ENCODE measurements at regions not wholly inside any gene's neighbourhood (a gene's known extent, or its start where the extent isn't known, plus 50 kb on each side); places are given as distances from the start of the nearest gene placed in this dataset.

- TF ChIP-seq CTCF (IDR thresholded peaks at IDR 0.05; ENCODE audit: borderline replicate concordance, extremely low read depth, low read length, poor library complexity, severe bottlenecking): no peak
- TF ChIP-seq EZH2 (IDR thresholded peaks at IDR 0.05; ENCODE audit: borderline replicate concordance, low read depth, low read length, severe bottlenecking): no peak
- Histone ChIP-seq H3K27me3 (ENCODE audit: insufficient read depth, low read length, poor library complexity) (no peaks in the 10 kb centered on the region), H3K4me1 (ENCODE audit: insufficient read depth, low read length) (no peaks in the 10 kb centered on the region), H3K9ac (ENCODE audit: low read depth, low read length) (no peak overlapping the region), H3K4me3 (ENCODE audit: low read depth in 1 of 2, low read length in 2 of 2) (no peak overlapping the region), H3K27ac (ENCODE audit: low read length) (no peak overlapping the region), H3K9me3 (ENCODE audit: insufficient read depth, low read length, severe bottlenecking) (no peaks in the 10 kb centered on the region), H3K79me2 (ENCODE audit: insufficient read depth, low read length) (no peaks in the 10 kb centered on the region), H4K20me1 (ENCODE audit: insufficient read depth, low read length) (no peaks in the 10 kb centered on the region), H3K4me2 (ENCODE audit: insufficient read depth, low read length) (no peak overlapping the region), H2AFZ (ENCODE audit: low read depth, low read length) (no peak overlapping the region), H3K36me3 (ENCODE audit: insufficient read depth, low read length) (no peaks in the 10 kb centered on the region)
- no peak for DNase-seq
- ATAC-seq (ENCODE audit: insufficient read depth, low read depth): no peak
Measured at GRCh38 chr3:153596401-153596800, 434.4 kb downstream of the RAP2B start.

DNA sequence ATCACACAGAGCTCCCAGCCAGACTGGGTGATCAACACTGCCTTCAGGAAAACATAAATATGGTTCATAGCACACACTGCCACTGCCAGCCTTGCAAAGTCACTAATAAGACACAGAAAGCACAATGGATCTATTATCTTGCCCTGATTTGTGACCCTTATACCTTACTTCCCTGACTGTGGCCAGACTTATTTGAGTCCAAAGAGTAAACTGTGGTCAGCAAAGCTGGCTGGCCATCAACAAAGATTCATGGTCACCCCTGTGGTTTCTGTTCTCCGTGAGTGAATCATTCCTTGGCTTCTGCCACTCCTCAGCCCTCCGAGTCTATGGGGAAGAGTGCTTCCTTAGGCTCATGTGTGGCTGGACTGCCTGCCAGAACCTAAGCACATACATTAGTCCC is 437.7 kb downstream of the RAP2B start:
- H2AFZ ChIP-seq (ENCODE audit: low read depth, low read length): no peak overlapping the region
- no peaks in the 10 kb centered on the region for H3K27me3 ChIP-seq (ENCODE audit: insufficient read depth, low read length, poor library complexity)
- no peaks in the 10 kb centered on the region for H3K79me2 ChIP-seq (ENCODE audit: insufficient read depth, low read length)
- DNase-seq: no peak
- H3K27ac ChIP-seq (ENCODE audit: low read length): no peak overlapping the region
- TF ChIP-seq EZH2 (IDR thresholded peaks at IDR 0.05; ENCODE audit: borderline replicate concordance, low read depth, low read length, severe bottlenecking): no peak
- no peak for TF ChIP-seq CTCF (IDR thresholded peaks at IDR 0.05; ENCODE audit: borderline replicate concordance, extremely low read depth, low read length, poor library complexity, severe bottlenecking)
- no peak overlapping the region for H3K4me3 ChIP-seq (ENCODE audit: low read depth in 1 of 2, low read length in 2 of 2)
- H3K9me3 ChIP-seq (ENCODE audit: insufficient read depth, low read length, severe bottlenecking): no peaks in the 10 kb centered on the region
- H3K36me3 ChIP-seq (ENCODE audit: insufficient read depth, low read length): no peaks in the 10 kb centered on the region
- no peak overlapping the region for H3K9ac ChIP-seq (ENCODE audit: low read depth, low read length)
- H4K20me1 ChIP-seq (ENCODE audit: insufficient read depth, low read length): no peaks in the 10 kb centered on the region
- H3K4me1 ChIP-seq (ENCODE audit: insufficient read depth, low read length): no peaks in the 10 kb centered on the region
- no peak for ATAC-seq (ENCODE audit: insufficient read depth, low read depth)
- H3K4me2 ChIP-seq (ENCODE audit: insufficient read depth, low read length): no peak overlapping the region

DNA sequence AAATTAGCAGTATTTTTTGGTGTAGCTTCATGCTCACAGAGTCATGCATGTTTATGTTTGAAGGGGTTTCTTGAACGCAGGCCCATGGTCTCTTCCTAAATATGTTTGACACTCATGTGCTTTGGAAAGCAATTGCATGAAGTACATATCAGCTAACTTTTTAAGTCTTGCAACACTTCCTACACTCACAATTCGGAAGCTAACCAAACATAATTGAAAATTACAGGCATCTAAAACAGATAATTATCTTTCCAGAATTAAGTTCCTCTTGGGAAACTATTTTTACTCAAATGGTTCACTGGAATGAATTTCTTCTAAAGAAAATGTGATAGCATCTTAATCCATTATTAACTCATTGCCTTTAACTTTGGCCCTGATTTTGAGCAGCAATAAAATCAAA is 438.9 kb downstream of the RAP2B start:
- H3K36me3 ChIP-seq (ENCODE audit: insufficient read depth, low read length): no peaks in the 10 kb centered on the region
- H2AFZ ChIP-seq (ENCODE audit: low read depth, low read length): no peak overlapping the region
- no peaks in the 10 kb centered on the region for H3K27me3 ChIP-seq (ENCODE audit: insufficient read depth, low read length, poor library complexity)
- no peaks in the 10 kb centered on the region for H3K79me2 ChIP-seq (ENCODE audit: insufficient read depth, low read length)
- no peak overlapping the region for H3K4me2 ChIP-seq (ENCODE audit: insufficient read depth, low read length)
- no peaks in the 10 kb centered on the region for H3K4me1 ChIP-seq (ENCODE audit: insufficient read depth, low read length)
- ATAC-seq (ENCODE audit: insufficient read depth, low read depth) (no peak), DNase-seq (no peak)
- H3K27ac ChIP-seq (ENCODE audit: low read length): no peak overlapping the region
- TF ChIP-seq EZH2 (IDR thresholded peaks at IDR 0.05; ENCODE audit: borderline replicate concordance, low read depth, low read length, severe bottlenecking) (no peak), CTCF (IDR thresholded peaks at IDR 0.05; ENCODE audit: borderline replicate concordance, extremely low read depth, low read length, poor library complexity, severe bottlenecking) (no peak)
- no peaks in the 10 kb centered on the region for H3K9me3 ChIP-seq (ENCODE audit: insufficient read depth, low read length, severe bottlenecking)
- no peak overlapping the region for H3K9ac ChIP-seq (ENCODE audit: low read depth, low read length)
- H3K4me3 ChIP-seq (ENCODE audit: low read depth in 1 of 2, low read length in 2 of 2): no peak overlapping the region
- H4K20me1 ChIP-seq (ENCODE audit: insufficient read depth, low read length): no peaks in the 10 kb centered on the region

DNA sequence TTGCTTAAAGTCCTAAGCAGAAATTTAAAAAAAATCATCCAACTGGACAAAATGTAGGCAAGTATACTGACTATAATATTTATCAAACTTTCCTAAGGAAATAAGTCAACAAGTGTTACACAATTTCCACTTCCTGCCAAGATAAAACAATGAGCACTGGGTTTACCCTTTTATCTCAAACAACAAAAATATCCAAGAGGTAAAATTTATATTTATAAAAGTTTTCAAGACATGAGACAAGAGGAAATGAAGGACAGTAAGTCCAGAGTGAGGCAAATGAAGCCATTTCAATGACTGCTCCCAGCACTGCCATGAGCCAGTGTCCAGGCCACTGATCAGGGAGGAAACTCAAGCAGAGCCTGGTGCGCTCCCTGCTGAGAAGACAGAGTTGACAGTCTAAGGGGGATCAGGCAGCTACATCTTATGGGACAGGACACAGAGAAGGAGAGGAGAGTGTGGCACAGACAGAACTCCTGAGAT is 439.4 kb downstream of the RAP2B start:
- DNase-seq: no peak
- no peaks in the 10 kb centered on the region for H3K79me2 ChIP-seq (ENCODE audit: insufficient read depth, low read length)
- H3K4me3 ChIP-seq (ENCODE audit: low read depth in 1 of 2, low read length in 2 of 2): no peak overlapping the region
- no peaks in the 10 kb centered on the region for H3K9me3 ChIP-seq (ENCODE audit: insufficient read depth, low read length, severe bottlenecking)
- H2AFZ ChIP-seq (ENCODE audit: low read depth, low read length): no peak overlapping the region
- H3K27me3 ChIP-seq (ENCODE audit: insufficient read depth, low read length, poor library complexity): no peaks in the 10 kb centered on the region
- H3K36me3 ChIP-seq (ENCODE audit: insufficient read depth, low read length): no peaks in the 10 kb centered on the region
- H3K4me2 ChIP-seq (ENCODE audit: insufficient read depth, low read length): no peak overlapping the region
- no peak overlapping the region for H3K27ac ChIP-seq (ENCODE audit: low read length)
- no peaks in the 10 kb centered on the region for H3K4me1 ChIP-seq (ENCODE audit: insufficient read depth, low read length)
- ATAC-seq (ENCODE audit: insufficient read depth, low read depth): no peak
- H4K20me1 ChIP-seq (ENCODE audit: insufficient read depth, low read length): no peaks in the 10 kb centered on the region
- TF ChIP-seq EZH2 (IDR thresholded peaks at IDR 0.05; ENCODE audit: borderline replicate concordance, low read depth, low read length, severe bottlenecking) (no peak), CTCF (IDR thresholded peaks at IDR 0.05; ENCODE audit: borderline replicate concordance, extremely low read depth, low read length, poor library complexity, severe bottlenecking) (no peak)
- H3K9ac ChIP-seq (ENCODE audit: low read depth, low read length): no peak overlapping the region
